Endothelial cell of umbilical vein (primary cell): ENCODE measurements at regions not wholly inside any gene's neighbourhood (a gene's known extent, or its start where the extent isn't known, plus 50 kb on each side); places are given as distances from the start of the nearest gene placed in this dataset.

Experiments
- BruUV-seq: library from RNA; stranded (reverse); fragments of 400-500 nt; replicated peaks from 2 replicates; lab custom pipeline; 2021; lab: Mats Ljungman, UMichigan
- CTCF ChIA-PET: fragments of 300-600, 350-600 bp; sonication (Branson Sonifier 250); formaldehyde crosslinking; loops from one replicate; lab custom pipeline; 2021; ENCODE audit warnings: antibody characterized with exemption, inconsistent platforms; lab: Charles Lee
- POLR2A ChIA-PET: fragments of 300-600, 350-600 bp; sonication (Branson Sonifier 250); formaldehyde crosslinking; loops from one replicate; lab custom pipeline; 2021; ENCODE audit warnings: antibody characterized with exemption, inconsistent platforms; lab: Charles Lee
- DNase-seq: peaks from one replicate; pipeline ENCODE4 v3.0.0-alpha.2; 2011; ENCODE audit warnings: low read depth, low spot score
- FAIRE-seq: peaks from 2 replicates; lab custom pipeline; 2011; peaks lifted over from hg19 to GRCh38; lab: Jason Lieb, UNC
- H2AFZ ChIP-seq: 2 replicates; pipeline ENCODE4 v1.6.0; 2012; ENCODE audit warnings: low read depth, low read length, control low read depth, inconsistent platforms
- H3K27ac ChIP-seq: 2 replicates; pipeline ENCODE4 v1.5.1; 2011; ENCODE audit warnings: low read depth, mild to moderate bottlenecking, control low read depth, low read length, moderate library complexity; ENCODE audit not compliant: insufficient read depth
- H3K27me3 ChIP-seq, 2 experiments: 2 replicates each; pipeline versions ENCODE4 v1.6.0 to v1.6.1; 2011; ENCODE audit warnings: low read length in 2 of 2, mixed read lengths in 1 of 2; ENCODE audit not compliant: control insufficient read depth in 2 of 2, insufficient read depth in 2 of 2
- H3K36me3 ChIP-seq, 2 experiments: 2 replicates in 1 of 2; 3 replicates in 1 of 2; pipeline ENCODE4 v1.5.1; 2011; ENCODE audit warnings: low read length in 2 of 2, mild to moderate bottlenecking in 1 of 2, moderate library complexity in 1 of 2; ENCODE audit not compliant: control insufficient read depth in 2 of 2, insufficient read depth in 2 of 2; ENCODE audit errors: extremely low read depth in 1 of 2
- H3K4me1 ChIP-seq: 3 replicates; pipeline ENCODE4 v1.5.1; 2011; ENCODE audit warnings: mild to moderate bottlenecking, low read length; ENCODE audit not compliant: control insufficient read depth, insufficient read depth; ENCODE audit errors: extremely low read depth
- H3K4me2 ChIP-seq: 2 replicates; pipeline ENCODE4 v1.6.1; 2011; ENCODE audit warnings: low read length, control low read depth, mixed read lengths; ENCODE audit not compliant: insufficient read depth
- H3K4me3 ChIP-seq, 3 experiments: fragments of 200-600 bp in 1 of 3; sonication (generic), shearing (Covaris generic) in 1 of 3; replicated peaks in 1 of 3; 2 replicates each; pipeline ENCODE4 v1.5.1; 2011 to 2016; ENCODE audit warnings: control low read depth in 3 of 3, low read length in 3 of 3, mild to moderate bottlenecking in 2 of 3, inconsistent platforms in 1 of 3, low read depth in 1 of 3, moderate library complexity in 1 of 3; ENCODE audit not compliant: insufficient read depth in 1 of 3
- H3K79me2 ChIP-seq: 2 replicates; pipeline ENCODE4 v1.6.0; 2012; ENCODE audit warnings: low read length, inconsistent platforms; ENCODE audit not compliant: control insufficient read depth, insufficient read depth
- H3K9ac ChIP-seq: replicated peaks from 2 replicates; pipeline ENCODE3; 2011; ENCODE audit warnings: low read length, control low read depth; ENCODE audit not compliant: insufficient read depth; ENCODE audit errors: extremely low read depth
- H3K9me1 ChIP-seq: replicated peaks from 3 replicates; pipeline ENCODE4 v1.6.0; 2011; ENCODE audit warnings: mild to moderate bottlenecking, low read length; ENCODE audit not compliant: control insufficient read depth, insufficient read depth; ENCODE audit errors: extremely low read depth
- H3K9me3 ChIP-seq: replicated peaks from 2 replicates; pipeline ENCODE4 v1.5.1; 2012; ENCODE audit warnings: low read length, inconsistent platforms; ENCODE audit not compliant: control insufficient read depth, insufficient read depth
- H4K20me1 ChIP-seq: replicated peaks from 2 replicates; pipeline ENCODE3; 2011; ENCODE audit warnings: mild to moderate bottlenecking, low read length; ENCODE audit not compliant: control insufficient read depth, insufficient read depth; ENCODE audit errors: extremely low read depth
- CTCF ChIP-seq, 2 donors: IDR thresholded peaks; 1 replicate in 1 of 2; 2 replicates in 1 of 2; pipeline ENCODE4 v1.5.1; 2011; ENCODE audit warnings: low read length in 2 of 2, mild to moderate bottlenecking in 2 of 2, moderate library complexity in 2 of 2, control low read depth in 1 of 2, inconsistent platforms in 1 of 2, low read depth in 1 of 2; ENCODE audit not compliant: insufficient read depth in 1 of 2; ENCODE audit errors: extremely low read depth in 1 of 2
- FOS ChIP-seq: IDR thresholded peaks from 2 replicates; pipeline ENCODE4 v1.6.1; 2011; ENCODE audit warnings: mild to moderate bottlenecking, low read length, moderate library complexity, borderline replicate concordance; ENCODE audit not compliant: insufficient read depth
- JUN ChIP-seq: IDR thresholded peaks from 2 replicates; pipeline ENCODE4 v1.6.1; 2011; ENCODE audit warnings: borderline replicate concordance, low read depth; ENCODE audit not compliant: insufficient read length, insufficient read depth
- MYC ChIP-seq: IDR thresholded peaks from one replicate; pipeline ENCODE4 v1.6.1; 2011; ENCODE audit warnings: mild to moderate bottlenecking, low read depth, low read length
- POLR2A ChIP-seq: IDR thresholded peaks from 2 replicates; pipeline ENCODE4 v1.6.1; 2012; ENCODE audit warnings: low read depth, mild to moderate bottlenecking, control low read depth, low read length
- POLR2AphosphoS5 ChIP-seq: IDR thresholded peaks from 2 replicates; pipeline ENCODE4 v1.6.1; 2012; ENCODE audit warnings: low read depth, mild to moderate bottlenecking, control low read depth, low read length, moderate library complexity; ENCODE audit not compliant: insufficient read depth
- dilution Hi-C: fragments of 300-500 bp; cut with MboI; formaldehyde crosslinking; loops from one replicate; pipeline ENCODE4 v1.15.0; 2019; ENCODE audit warnings: low sequenced_read_pairs; ENCODE audit not compliant: extremely low pct_ligation_motif_present
- intact Hi-C: fragments of 100-400 bp; cut with micrococcal nuclease; formaldehyde crosslinking; loops from one replicate; pipeline ENCODE4 v1.10.0; 2022
- TF ChIP-seq, protein P1 (sequence below): IDR thresholded peaks from 2 replicates; pipeline ENCODE4 v1.6.1; 2011; ENCODE audit not compliant: insufficient read depth, insufficient read length

- Histone ChIP-seq H3K9me1 (no peaks in the 10 kb centered on the region), H3K4me2 (no peak overlapping the region), H2AFZ (no peak overlapping the region), H3K27ac (no peak overlapping the region), H3K36me3 (no peaks in the 10 kb centered on the region), H3K27me3 (peaks cover 5 to 14% of the 10 kb centered on the region in 2 experiments), H4K20me1 (no peaks in the 10 kb centered on the region), H3K9me3 (no peaks in the 10 kb centered on the region), H3K9ac (no peak overlapping the region), H3K79me2 (no peaks in the 10 kb centered on the region), H3K4me1 (no peaks in the 10 kb centered on the region), H3K4me3 (no peak overlapping the region)
- BruUV-seq = no TSS peak
- dilution Hi-C loops = no loop called here
- intact Hi-C loops = no loop called here
- POLR2A ChIA-PET = no interaction called here
- FAIRE-seq (no peak), DNase-seq (no peak)
- TF ChIP-seq FOS (no peak), POLR2A (no peak), JUN (no peak), MYC (no peak), CTCF (IDR thresholded peaks at IDR 0.05; ENCODE audit: extremely low read depth in 1 of 2, insufficient read depth in 1 of 2, low read depth in 1 of 2, low read length in 2 of 2) (no peak), POLR2AphosphoS5 (no peak)
- TF ChIP-seq, protein P1, sequence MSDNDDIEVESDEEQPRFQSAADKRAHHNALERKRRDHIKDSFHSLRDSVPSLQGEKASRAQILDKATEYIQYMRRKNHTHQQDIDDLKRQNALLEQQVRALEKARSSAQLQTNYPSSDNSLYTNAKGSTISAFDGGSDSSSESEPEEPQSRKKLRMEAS = no peak
- CTCF ChIA-PET = interaction anchor here (1.1 kb wide), 1 partner anchor 43 kb away, joined by 4 read pairs; no protein-coding TSS in a partner anchor
These were observed 59.1 kb upstream of the GLIS3 start for GRCh38 chr9:4359016-4359415.
